GM23338 (cell line): ENCODE measurements at regions not wholly inside any gene's neighbourhood (a gene's known extent, or its start where the extent isn't known, plus 50 kb on each side); places are given as distances from the start of the nearest gene placed in this dataset.

Experiments used
- ATAC-seq: fragments of 200-7000 bp; cut with Tn5 transposase; 3 replicates; pipeline ENCODE4 v1.9.1; 2020
- DNase-seq: peaks from one replicate; pipeline ENCODE4 v3.0.0-alpha.2; 2015; ENCODE audit warnings: low spot score
- H2AFZ ChIP-seq: fragments of 200-600 bp; sonication (generic); 2 replicates; pipeline ENCODE4 v1.8.0; 2016; ENCODE audit warnings: antibody characterized with exemption, mild to moderate bottlenecking, moderate library complexity
- H3F3A ChIP-seq: fragments of 200-600 bp; sonication (generic); replicated peaks from 2 replicates; pipeline ENCODE4 v1.8.0; 2017; ENCODE audit warnings: antibody characterized with exemption, mixed run types, low read depth
- H3K27ac ChIP-seq: fragments of 200-600 bp; sonication (generic); 2 replicates; pipeline ENCODE4 v1.6.1; 2016; ENCODE audit warnings: low read depth
- H3K27me3 ChIP-seq: fragments of 200-600 bp; sonication (generic); 2 replicates; pipeline ENCODE4 v1.8.0; 2016; ENCODE audit warnings: mild to moderate bottlenecking, mixed run types, moderate library complexity; ENCODE audit not compliant: insufficient read depth
- H3K36me3 ChIP-seq: fragments of 200-600 bp; sonication (generic); 2 replicates; pipeline ENCODE4 v1.8.0; 2016; ENCODE audit warnings: mild to moderate bottlenecking; ENCODE audit not compliant: insufficient read depth
- H3K4me1 ChIP-seq: fragments of 200-600 bp; sonication (generic); 2 replicates; pipeline ENCODE4 v1.8.0; 2016; ENCODE audit warnings: mild to moderate bottlenecking, moderate library complexity; ENCODE audit not compliant: insufficient read depth
- H3K4me2 ChIP-seq: fragments of 200-600 bp; sonication (generic); 2 replicates; pipeline ENCODE4 v1.7.1; 2017; ENCODE audit warnings: mixed run types
- H3K4me3 ChIP-seq: fragments of 200-600 bp; sonication (generic); 2 replicates; pipeline ENCODE4 v1.6.1; 2016; ENCODE audit warnings: mixed run types
- H3K79me2 ChIP-seq: fragments of 200-600 bp; sonication (generic); replicated peaks from 2 replicates; pipeline ENCODE4 v1.8.0; 2017; ENCODE audit warnings: mild to moderate bottlenecking; ENCODE audit not compliant: insufficient read depth
- H3K9me2 ChIP-seq: fragments of 200-600 bp; sonication (generic); 2 replicates; pipeline ENCODE4 v1.8.0; 2017; ENCODE audit not compliant: insufficient read depth
- H4K20me1 ChIP-seq: fragments of 200-600 bp; sonication (generic); replicated peaks from 2 replicates; pipeline ENCODE4 v1.8.0; 2017; ENCODE audit warnings: mild to moderate bottlenecking; ENCODE audit not compliant: insufficient read depth
- H3K27ac Mint-ChIP-seq: 2 replicates; pipeline ENCODE4 v1.8.0; 2020; ENCODE audit warnings: inconsistent platforms, mild to moderate bottlenecking, moderate library complexity, mixed read lengths
- H3K27me3 Mint-ChIP-seq: 3 replicates; pipeline ENCODE4 v1.8.0; 2022; ENCODE audit warnings: low read depth, mild to moderate bottlenecking, moderate library complexity, mixed read lengths, inconsistent platforms; ENCODE audit not compliant: insufficient read depth, poor library complexity
- H3K36me3 Mint-ChIP-seq: 3 replicates; pipeline ENCODE4 v1.8.0; 2021; ENCODE audit warnings: low read depth, mild to moderate bottlenecking, inconsistent platforms, moderate library complexity, mixed read lengths
- H3K4me1 Mint-ChIP-seq: 3 replicates; pipeline ENCODE4 v1.8.0; 2020; ENCODE audit warnings: mild to moderate bottlenecking, inconsistent platforms, mixed read lengths
- H3K4me3 Mint-ChIP-seq: 3 replicates; pipeline ENCODE4 v1.8.0; 2021; ENCODE audit warnings: moderate library complexity, mild to moderate bottlenecking, inconsistent platforms, mixed read lengths
- H3K9me3 Mint-ChIP-seq: 3 replicates; pipeline ENCODE4 v1.8.0; 2020; ENCODE audit warnings: moderate library complexity, mild to moderate bottlenecking, inconsistent platforms, mixed read lengths
- CREB1 ChIP-seq: fragments of 250-450 bp; sonication (Bioruptor Pico); IDR thresholded peaks from 2 replicates; pipeline ENCODE4 v1.5.0; 2020; ENCODE audit warnings: low read depth, mild to moderate bottlenecking, moderate library complexity
- ETS1 ChIP-seq: IDR thresholded peaks from 2 replicates; pipeline ENCODE4 v1.6.1; 2016; ENCODE audit warnings: antibody characterized with exemption
- EZH2 ChIP-seq: fragments of 200-600 bp; sonication (generic); IDR thresholded peaks from one replicate; pipeline ENCODE4 v1.8.0; 2017; ENCODE audit warnings: antibody characterized with exemption, mild to moderate bottlenecking, low read depth; ENCODE audit not compliant: unreplicated experiment
- EZH2phosphoT487 ChIP-seq: fragments of 200-600 bp; sonication (generic); IDR thresholded peaks from one replicate; pipeline ENCODE4 v1.8.1; 2018; ENCODE audit warnings: antibody characterized with exemption; ENCODE audit not compliant: unreplicated experiment
- JUNB ChIP-seq: IDR thresholded peaks from one replicate; pipeline ENCODE4 v1.6.1; 2016; ENCODE audit warnings: antibody characterized with exemption; ENCODE audit not compliant: unreplicated experiment
- NANOG ChIP-seq: IDR thresholded peaks from 2 replicates; pipeline ENCODE4 v1.6.1; 2016; ENCODE audit warnings: antibody characterized with exemption, borderline replicate concordance
- POLR2AphosphoS5 ChIP-seq: IDR thresholded peaks from 2 replicates; pipeline ENCODE4 v1.6.1; 2016; ENCODE audit warnings: antibody characterized with exemption, low read depth
- REST ChIP-seq: IDR thresholded peaks from one replicate; pipeline ENCODE4 v1.6.1; 2018; ENCODE audit warnings: antibody characterized with exemption; ENCODE audit not compliant: unreplicated experiment
- STAT1 ChIP-seq: IDR thresholded peaks from one replicate; pipeline ENCODE4 v1.6.1; 2016; ENCODE audit warnings: antibody characterized with exemption; ENCODE audit not compliant: unreplicated experiment
- ZNF114 ChIP-seq: fragments of 250-450 bp; sonication (Bioruptor Pico); IDR thresholded peaks from 2 replicates; pipeline ENCODE4 v1.5.0; 2020; ENCODE audit warnings: mild to moderate bottlenecking, moderate library complexity
- ZNF331 ChIP-seq: fragments of 250-450 bp; sonication (Bioruptor Pico); IDR thresholded peaks from 2 replicates; pipeline ENCODE4 v1.5.0; 2020; ENCODE audit warnings: low read depth, mild to moderate bottlenecking, moderate library complexity
- ZNF462 ChIP-seq: fragments of 250-450 bp; sonication (Bioruptor Pico); IDR thresholded peaks from 2 replicates; pipeline ENCODE4 v1.5.0; 2020; ENCODE audit warnings: mild to moderate bottlenecking, moderate library complexity
- TF ChIP-seq, protein P1 (sequence below), 2 experiments: fragments of 200-600 bp in 1 of 2; sonication (generic) in 1 of 2; conservative IDR thresholded peaks; 2 replicates each; pipeline versions ENCODE4 v1.5.1 to v1.6.1; 2016 to 2017; ENCODE audit warnings: antibody characterized with exemption in 2 of 2, low read depth in 2 of 2, mild to moderate bottlenecking in 2 of 2, moderate library complexity in 1 of 2

DNA sequence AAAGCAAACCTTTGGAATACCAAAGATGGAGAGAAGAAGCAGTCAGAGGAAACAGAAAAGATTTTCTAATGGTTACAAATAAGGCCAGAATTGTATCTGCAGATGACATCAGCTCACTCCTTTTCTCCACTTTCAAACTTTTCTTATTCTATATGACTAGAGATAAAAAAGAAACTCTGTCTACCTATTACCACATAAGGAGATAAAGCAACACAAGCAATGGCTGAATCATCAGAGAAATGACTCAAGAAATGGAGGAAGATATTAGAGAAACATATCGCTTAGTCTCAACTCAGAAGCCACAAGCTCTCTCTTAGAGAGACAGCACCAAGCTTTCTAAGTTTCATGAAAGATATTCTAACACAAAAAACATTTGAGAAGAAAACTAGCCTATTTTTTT, 784.0 kb downstream of the ZPLD1 start:
- Histone ChIP-seq H3K9me2 (0 out of 2 replicates have a peak, but pooled peaks cover 3% of the 10 kb centered on the region), H3K4me2 (no peak overlapping the region), H2AFZ (no peak overlapping the region), H4K20me1 (no peaks in the 10 kb centered on the region), H3K4me3 (no peak overlapping the region), H3K79me2 (no peaks in the 10 kb centered on the region), H3K27ac (no peak overlapping the region), H3F3A (no peaks in the 10 kb centered on the region), H3K4me1 (0 out of 2 replicates have a peak, but pooled peaks cover 3% of the 10 kb centered on the region), H3K27me3 (no peaks in the 10 kb centered on the region), H3K36me3 (no peaks in the 10 kb centered on the region)
- peaks cover 6% of the 10 kb centered on the region; the same call in 2 of the 3 replicates for H3K9me3 Mint-ChIP-seq
- TF ChIP-seq STAT1 = no peak
- TF ChIP-seq, protein P1, sequence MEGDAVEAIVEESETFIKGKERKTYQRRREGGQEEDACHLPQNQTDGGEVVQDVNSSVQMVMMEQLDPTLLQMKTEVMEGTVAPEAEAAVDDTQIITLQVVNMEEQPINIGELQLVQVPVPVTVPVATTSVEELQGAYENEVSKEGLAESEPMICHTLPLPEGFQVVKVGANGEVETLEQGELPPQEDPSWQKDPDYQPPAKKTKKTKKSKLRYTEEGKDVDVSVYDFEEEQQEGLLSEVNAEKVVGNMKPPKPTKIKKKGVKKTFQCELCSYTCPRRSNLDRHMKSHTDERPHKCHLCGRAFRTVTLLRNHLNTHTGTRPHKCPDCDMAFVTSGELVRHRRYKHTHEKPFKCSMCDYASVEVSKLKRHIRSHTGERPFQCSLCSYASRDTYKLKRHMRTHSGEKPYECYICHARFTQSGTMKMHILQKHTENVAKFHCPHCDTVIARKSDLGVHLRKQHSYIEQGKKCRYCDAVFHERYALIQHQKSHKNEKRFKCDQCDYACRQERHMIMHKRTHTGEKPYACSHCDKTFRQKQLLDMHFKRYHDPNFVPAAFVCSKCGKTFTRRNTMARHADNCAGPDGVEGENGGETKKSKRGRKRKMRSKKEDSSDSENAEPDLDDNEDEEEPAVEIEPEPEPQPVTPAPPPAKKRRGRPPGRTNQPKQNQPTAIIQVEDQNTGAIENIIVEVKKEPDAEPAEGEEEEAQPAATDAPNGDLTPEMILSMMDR (conservative IDR thresholded peaks at IDR 0.05; ENCODE audit: low read depth in 2 of 2) = no peak
- no peak for TF ChIP-seq POLR2AphosphoS5
- TF ChIP-seq NANOG = no peak
- TF ChIP-seq ZNF462 (CRISPR knock-in tag) = no peak
- TF ChIP-seq JUNB = no peak
- TF ChIP-seq ETS1 = no peak
- no peak for TF ChIP-seq EZH2phosphoT487
- TF ChIP-seq ZNF114 = no peak
- TF ChIP-seq EZH2 = no peak
- TF ChIP-seq CREB1 = no peak
- TF ChIP-seq ZNF331 (CRISPR knock-in tag) = no peak
- TF ChIP-seq REST = no peak
- DNase-seq = no peak
- no peaks in the 10 kb centered on the region for H3K27me3 Mint-ChIP-seq
- H3K27ac Mint-ChIP-seq = no peak overlapping the region
- H3K4me3 Mint-ChIP-seq = no peak overlapping the region
- peaks cover 6% of the 10 kb centered on the region; the same call in 1 of the 3 replicates for H3K36me3 Mint-ChIP-seq
- peaks cover 3% of the 10 kb centered on the region; the same call in 2 of the 3 replicates for H3K4me1 Mint-ChIP-seq
- ATAC-seq = no peak
